Neural crest cell (in vitro differentiated cells): ENCODE measurements at regions not wholly inside any gene's neighbourhood (a gene's known extent, or its start where the extent isn't known, plus 50 kb on each side); places are given as distances from the start of the nearest gene placed in this dataset.

Source experiments
- DNase-seq: peaks from one replicate; pipeline ENCODE4 v3.0.0; 2021; ENCODE audit warnings: low read depth, mixed read lengths, low spot score
- H3K27ac Mint-ChIP-seq: one replicate; pipeline ENCODE4 v1.8.0; 2021; ENCODE audit warnings: mild to moderate bottlenecking, mixed read lengths; ENCODE audit not compliant: unreplicated experiment
- H3K27me3 Mint-ChIP-seq: 2 replicates; pipeline ENCODE4 v1.8.0; 2021; ENCODE audit warnings: low read depth, mild to moderate bottlenecking, mixed read lengths
- H3K36me3 Mint-ChIP-seq: 2 replicates; pipeline ENCODE4 v1.8.0; 2021; ENCODE audit warnings: low read depth, mild to moderate bottlenecking, mixed read lengths
- H3K4me1 Mint-ChIP-seq: 2 replicates; pipeline ENCODE4 v1.8.0; 2021; ENCODE audit warnings: mixed read lengths
- H3K4me3 Mint-ChIP-seq: one replicate; pipeline ENCODE4 v1.8.0; 2021; ENCODE audit warnings: mild to moderate bottlenecking, mixed read lengths
- H3K9me3 Mint-ChIP-seq: 2 replicates; pipeline ENCODE4 v1.8.0; 2021; ENCODE audit warnings: mixed read lengths
- TF ChIP-seq, protein P1 (sequence below): fragments of 200-600 bp; sonication (generic); conservative IDR thresholded peaks from 2 replicates; pipeline ENCODE4 v1.5.0; 2021; ENCODE audit warnings: antibody characterized with exemption, mild to moderate bottlenecking

DNA sequence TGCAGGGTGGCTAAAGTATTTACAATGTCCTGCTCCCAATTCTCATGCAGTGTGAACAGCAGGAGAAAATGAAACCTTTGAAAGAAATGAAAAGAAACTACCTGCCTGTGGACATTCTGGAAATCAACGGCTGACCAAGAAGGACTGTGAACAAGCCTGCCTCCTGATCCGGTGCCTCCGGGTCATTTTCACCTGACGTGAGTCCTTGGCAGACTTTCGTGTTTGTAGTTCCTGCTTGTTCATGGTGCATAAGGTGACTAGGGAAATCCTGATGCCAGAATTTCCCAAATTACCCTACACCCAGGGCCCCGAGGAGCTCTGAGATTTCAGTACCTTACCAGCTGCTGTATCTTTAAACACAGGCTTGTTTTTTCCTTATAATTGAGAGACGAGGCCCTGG, 317.5 kb downstream of the TLE1 start:
- Mint-ChIP-seq H3K27ac (peak overlapping the region; percentile 17), H3K36me3 (peaks cover 4% of the 10 kb centered on the region)

DNA sequence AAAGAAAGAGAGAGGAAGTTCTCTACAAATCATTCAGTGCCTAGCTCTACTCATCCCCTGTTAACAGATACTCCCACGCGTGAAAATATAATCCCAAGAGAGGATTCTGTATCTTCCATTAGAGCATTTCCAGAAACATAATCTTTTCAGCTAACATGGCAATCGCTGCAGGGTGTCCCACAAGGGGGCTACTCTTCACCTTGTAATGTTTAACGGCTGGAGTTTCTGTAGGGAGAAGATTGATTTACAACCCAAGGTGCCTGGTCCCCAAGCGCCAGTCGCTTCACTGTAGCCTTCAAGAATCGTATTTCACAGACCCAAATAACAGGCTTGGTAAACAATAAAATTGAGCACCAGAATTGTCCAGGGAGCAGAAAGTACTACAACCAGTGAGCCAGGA, 318.7 kb downstream of the TLE1 start:
- no peak for DNase-seq
- peaks cover 57% of the 10 kb centered on the region for H3K4me1 Mint-ChIP-seq
- TF ChIP-seq, protein P1, sequence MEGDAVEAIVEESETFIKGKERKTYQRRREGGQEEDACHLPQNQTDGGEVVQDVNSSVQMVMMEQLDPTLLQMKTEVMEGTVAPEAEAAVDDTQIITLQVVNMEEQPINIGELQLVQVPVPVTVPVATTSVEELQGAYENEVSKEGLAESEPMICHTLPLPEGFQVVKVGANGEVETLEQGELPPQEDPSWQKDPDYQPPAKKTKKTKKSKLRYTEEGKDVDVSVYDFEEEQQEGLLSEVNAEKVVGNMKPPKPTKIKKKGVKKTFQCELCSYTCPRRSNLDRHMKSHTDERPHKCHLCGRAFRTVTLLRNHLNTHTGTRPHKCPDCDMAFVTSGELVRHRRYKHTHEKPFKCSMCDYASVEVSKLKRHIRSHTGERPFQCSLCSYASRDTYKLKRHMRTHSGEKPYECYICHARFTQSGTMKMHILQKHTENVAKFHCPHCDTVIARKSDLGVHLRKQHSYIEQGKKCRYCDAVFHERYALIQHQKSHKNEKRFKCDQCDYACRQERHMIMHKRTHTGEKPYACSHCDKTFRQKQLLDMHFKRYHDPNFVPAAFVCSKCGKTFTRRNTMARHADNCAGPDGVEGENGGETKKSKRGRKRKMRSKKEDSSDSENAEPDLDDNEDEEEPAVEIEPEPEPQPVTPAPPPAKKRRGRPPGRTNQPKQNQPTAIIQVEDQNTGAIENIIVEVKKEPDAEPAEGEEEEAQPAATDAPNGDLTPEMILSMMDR = no peak
- no peak overlapping the region for H3K4me3 Mint-ChIP-seq
- H3K36me3 Mint-ChIP-seq = peaks cover 8% of the 10 kb centered on the region
- no peak overlapping the region for H3K27ac Mint-ChIP-seq
- peaks cover 11% of the 10 kb centered on the region for H3K9me3 Mint-ChIP-seq
- H3K27me3 Mint-ChIP-seq = peaks cover 49% of the 10 kb centered on the region

More for the DNA sequence above, 317.5 kb downstream of the TLE1 start:
- Mint-ChIP-seq H3K4me1 (peaks cover 69% of the 10 kb centered on the region), H3K4me3 (no peak overlapping the region), H3K27me3 (peaks cover 60% of the 10 kb centered on the region), H3K9me3 (peaks cover 7% of the 10 kb centered on the region)
- DNase-seq = no peak
- TF ChIP-seq, protein P1 = no peak

DNA sequence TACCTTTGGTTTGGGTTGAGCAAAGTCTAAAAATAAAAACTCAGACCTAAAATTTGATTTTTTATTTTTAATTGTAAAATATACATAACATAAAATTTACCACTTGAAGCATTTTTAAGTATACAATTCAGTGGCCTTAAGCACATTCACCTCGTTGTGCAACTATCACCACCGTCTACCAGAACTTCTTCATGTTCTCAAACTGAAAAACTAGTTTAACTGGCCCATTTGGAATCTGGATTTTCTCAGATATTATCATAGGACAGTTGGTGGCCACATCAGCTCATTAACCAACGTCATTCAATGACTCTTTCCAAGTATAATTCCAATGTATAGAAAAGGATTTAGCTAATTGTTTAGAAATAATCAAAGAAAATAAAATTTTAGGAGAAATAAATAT, 319.3 kb downstream of the TLE1 start:
- Mint-ChIP-seq H3K4me3 (no peak overlapping the region), H3K27ac (no peak overlapping the region), H3K4me1 (peaks cover 51% of the 10 kb centered on the region), H3K27me3 (peaks cover 45% of the 10 kb centered on the region), H3K9me3 (peaks cover 11% of the 10 kb centered on the region), H3K36me3 (peaks cover 9% of the 10 kb centered on the region)
- TF ChIP-seq, protein P1 = no peak
- no peak for DNase-seq

DNA sequence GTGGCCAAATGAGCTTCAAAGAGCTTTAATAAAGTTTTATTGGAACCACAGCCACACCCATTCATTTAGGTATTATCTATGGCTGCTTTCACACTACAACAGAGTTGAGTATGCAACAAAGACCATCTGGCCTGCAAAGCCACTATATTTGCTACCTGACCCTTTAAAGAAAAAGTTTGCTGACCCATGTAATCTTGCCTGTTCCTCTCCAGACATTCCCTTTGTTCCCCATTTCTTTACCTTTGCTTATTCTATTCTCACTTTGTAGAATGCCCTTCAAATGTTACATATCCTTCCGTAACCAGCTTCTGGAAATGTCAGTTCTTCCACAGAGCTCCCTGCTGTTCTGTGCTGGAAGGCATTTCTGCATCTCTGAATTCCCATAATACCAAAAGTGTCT, 320.2 kb downstream of the TLE1 start:
- no peak for DNase-seq
- Mint-ChIP-seq H3K36me3 (peaks cover 19% of the 10 kb centered on the region), H3K9me3 (peaks cover 19% of the 10 kb centered on the region), H3K4me1 (peaks cover 42% of the 10 kb centered on the region), H3K27ac (no peak overlapping the region), H3K27me3 (peaks cover 48% of the 10 kb centered on the region), H3K4me3 (peak overlapping the region; percentile 1)
- TF ChIP-seq, protein P1 = no peak

DNA sequence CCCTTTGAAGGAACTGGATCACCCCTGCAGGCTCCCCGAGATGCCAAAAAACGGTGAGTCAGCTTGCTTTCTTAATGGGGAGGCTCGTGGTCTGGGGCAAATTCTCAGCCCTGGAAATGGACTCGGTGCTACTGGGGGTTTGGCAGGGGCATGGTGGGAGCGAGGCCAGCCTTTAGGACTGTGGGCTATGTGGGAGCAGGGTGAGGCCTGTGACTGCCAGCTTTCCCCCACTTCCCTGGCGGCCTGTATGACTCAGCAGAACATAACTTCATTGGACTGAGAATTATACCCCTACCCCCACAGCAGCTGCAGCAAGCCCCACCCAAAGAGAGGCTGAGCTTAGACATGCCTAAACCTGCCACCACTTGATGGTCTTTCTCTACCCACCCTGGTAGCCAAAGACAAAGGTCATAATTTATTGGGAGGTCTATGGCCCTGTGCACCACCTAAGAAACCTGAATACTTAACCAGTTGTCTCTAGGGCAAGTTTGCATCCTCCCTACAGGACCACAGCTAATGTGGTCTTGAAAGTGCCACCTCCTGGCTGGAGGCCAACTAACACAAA, 325.3 kb downstream of the TLE1 start:
- DNase-seq = no peak
- TF ChIP-seq, protein P1 = no peak
- Mint-ChIP-seq H3K4me3 (no peak overlapping the region), H3K27ac (no peak overlapping the region), H3K36me3 (peaks cover 25% of the 10 kb centered on the region), H3K9me3 (peaks cover 24% of the 10 kb centered on the region), H3K27me3 (peaks cover 31% of the 10 kb centered on the region), H3K4me1 (peaks cover 2% of the 10 kb centered on the region)
